Natural killer cell (primary cell): ENCODE measurements at regions not wholly inside any gene's neighbourhood (a gene's known extent, or its start where the extent isn't known, plus 50 kb on each side); places are given as distances from the start of the nearest gene placed in this dataset.

Experiments used
- ATAC-seq, 3 donors: fragments of 150-1000 bp in 2 of 3; fragments of 200-7000 bp in 1 of 3; cut with Tn5 transposase; 1 replicate in 1 of 3; 2 replicates in 2 of 3; pipeline ENCODE4 v1.10.0; 2021; ENCODE audit warnings: mild to moderate bottlenecking in 2 of 3, moderate library complexity in 2 of 3
- DNase-seq, 2 donors: peaks; one replicate each; pipeline versions ENCODE4 v3.0.0 to v3.0.0-alpha.2; 2013 to 2021; ENCODE audit warnings: mixed read lengths in 1 of 2
- H3K27ac ChIP-seq: one replicate; pipeline ENCODE4 v1.5.1; 2013; ENCODE audit warnings: mild to moderate bottlenecking, low read length
- H3K27me3 ChIP-seq: one replicate; pipeline ENCODE4 v1.6.1; 2013; ENCODE audit warnings: low read length; ENCODE audit not compliant: control insufficient read depth, insufficient read depth
- H3K36me3 ChIP-seq: one replicate; pipeline ENCODE4 v1.6.1; 2013; ENCODE audit warnings: low read length; ENCODE audit not compliant: control insufficient read depth, insufficient read depth
- H3K4me1 ChIP-seq: one replicate; pipeline ENCODE4 v1.6.1; 2013; ENCODE audit warnings: low read length; ENCODE audit not compliant: control insufficient read depth, insufficient read depth
- H3K4me3 ChIP-seq: one replicate; pipeline ENCODE4 v1.5.1; 2013; ENCODE audit warnings: low read length
- H3K9me3 ChIP-seq: one replicate; pipeline ENCODE4 v1.6.1; 2013; ENCODE audit warnings: low read length; ENCODE audit not compliant: control insufficient read depth, insufficient read depth
- H3K27ac Mint-ChIP-seq, 2 donors: one replicate each; pipeline ENCODE4 v1.8.0; 2022; ENCODE audit warnings: mild to moderate bottlenecking in 2 of 2, mixed read lengths in 2 of 2, moderate library complexity in 1 of 2
- H3K27me3 Mint-ChIP-seq, 2 donors: one replicate each; pipeline ENCODE4 v1.8.0; 2022; ENCODE audit warnings: low read depth in 2 of 2, mixed read lengths in 2 of 2
- H3K36me3 Mint-ChIP-seq: one replicate; pipeline ENCODE4 v1.8.0; 2022; ENCODE audit warnings: mixed read lengths
- H3K4me1 Mint-ChIP-seq, 2 donors: one replicate each; pipeline ENCODE4 v1.8.0; 2022; ENCODE audit warnings: mixed read lengths in 2 of 2
- H3K4me3 Mint-ChIP-seq: one replicate; pipeline ENCODE4 v1.8.0; 2022; ENCODE audit warnings: mild to moderate bottlenecking, moderate library complexity, mixed read lengths
- H3K9me3 Mint-ChIP-seq, 2 donors: one replicate each; pipeline ENCODE4 v1.8.0; 2022; ENCODE audit warnings: mixed read lengths in 2 of 2
- CTCF ChIP-seq: fragments of 200-600 bp; IDR thresholded peaks from one replicate; pipeline ENCODE4 v1.8.0; 2022; ENCODE audit warnings: antibody characterized with exemption
- WGBS: methylation state at CpG from one replicate; pipeline ENCODE4 v1.1.7; 2013; ENCODE audit warnings: missing lambda C conversion rate; ENCODE audit not compliant: insufficient coverage; 5-methylcytosine and 5-hydroxymethylcytosine counted together
- intact Hi-C: fragments of 100-400 bp; cut with micrococcal nuclease; formaldehyde crosslinking; loops from one replicate; pipeline ENCODE4 v1.14.2; 2022

GRCh38 chr2:9102861-9103662 lies 99.6 kb upstream of the MBOAT2 start:
- TF ChIP-seq CTCF, result no peak
- ATAC-seq (no peak), DNase-seq (no peak)
- Mint-ChIP-seq H3K9me3 (no peaks in the 10 kb centered on the region), H3K36me3 (no peaks in the 10 kb centered on the region), H3K4me1 (peaks cover 6 to 13% of the 10 kb centered on the region in 2 donors), H3K27me3 (peaks cover 0 to 20% of the 10 kb centered on the region in 2 donors), H3K4me3 (no peak overlapping the region), H3K27ac (no peak overlapping the region)
- H3K27ac ChIP-seq, result no peak overlapping the region
- H3K27me3 ChIP-seq, result no peaks in the 10 kb centered on the region
- 61% methylated on average over 21 of the region's 21 CpGs for WGBS
- intact Hi-C loops, result no loop called here
- H3K4me3 ChIP-seq, result no peak overlapping the region
- H3K36me3 ChIP-seq, result no peaks in the 10 kb centered on the region
- H3K9me3 ChIP-seq, result no peaks in the 10 kb centered on the region
- H3K4me1 ChIP-seq, result no peaks in the 10 kb centered on the region

DNA sequence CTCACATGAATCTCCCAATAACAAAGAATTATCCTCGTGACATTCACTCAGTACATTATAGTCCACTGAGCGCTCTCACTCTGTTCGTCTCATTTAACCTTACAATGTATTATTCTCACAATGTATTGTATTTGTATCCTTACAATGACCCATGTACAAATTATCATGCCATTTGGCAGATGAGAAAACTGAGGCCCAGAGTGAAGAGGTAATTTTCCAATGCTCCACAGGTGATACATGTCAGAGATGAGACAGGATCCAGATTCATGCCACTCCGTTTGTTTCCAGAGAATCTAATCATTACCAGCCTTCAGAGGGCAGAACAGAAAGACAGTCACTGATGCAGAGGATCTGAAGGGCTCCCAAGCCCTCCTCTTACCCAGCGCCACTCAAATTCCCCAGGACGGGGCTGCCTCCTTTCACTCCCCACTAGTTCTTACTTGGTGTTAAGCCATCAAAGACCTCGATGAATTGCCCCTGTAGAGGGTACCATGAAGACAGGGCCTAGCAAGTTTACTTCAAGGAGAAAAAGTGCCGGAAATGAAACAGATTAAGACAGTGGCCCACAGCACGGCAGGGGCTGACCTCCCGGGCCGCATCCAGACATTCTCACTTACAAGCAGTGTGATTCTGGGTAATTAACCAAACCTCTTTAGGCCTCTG lies 98.4 kb upstream of the MBOAT2 start:
- Mint-ChIP-seq H3K4me1 (peaks cover 6 to 13% of the 10 kb centered on the region in 2 donors), H3K27ac (no peak overlapping the region), H3K27me3 (peaks cover 0 to 20% of the 10 kb centered on the region in 2 donors), H3K4me3 (no peak overlapping the region), H3K36me3 (no peaks in the 10 kb centered on the region), H3K9me3 (no peaks in the 10 kb centered on the region)
- DNase-seq (no peak), ATAC-seq (no peak)
- H3K4me3 ChIP-seq, result no peak overlapping the region
- no peaks in the 10 kb centered on the region for H3K27me3 ChIP-seq
- H3K9me3 ChIP-seq, result no peaks in the 10 kb centered on the region
- intact Hi-C loops, result no loop called here
- TF ChIP-seq CTCF, result no peak
- no peaks in the 10 kb centered on the region for H3K36me3 ChIP-seq
- 93% methylated on average over 11 of the region's 11 CpGs for WGBS
- H3K27ac ChIP-seq, result no peak overlapping the region
- no peaks in the 10 kb centered on the region for H3K4me1 ChIP-seq

DNA sequence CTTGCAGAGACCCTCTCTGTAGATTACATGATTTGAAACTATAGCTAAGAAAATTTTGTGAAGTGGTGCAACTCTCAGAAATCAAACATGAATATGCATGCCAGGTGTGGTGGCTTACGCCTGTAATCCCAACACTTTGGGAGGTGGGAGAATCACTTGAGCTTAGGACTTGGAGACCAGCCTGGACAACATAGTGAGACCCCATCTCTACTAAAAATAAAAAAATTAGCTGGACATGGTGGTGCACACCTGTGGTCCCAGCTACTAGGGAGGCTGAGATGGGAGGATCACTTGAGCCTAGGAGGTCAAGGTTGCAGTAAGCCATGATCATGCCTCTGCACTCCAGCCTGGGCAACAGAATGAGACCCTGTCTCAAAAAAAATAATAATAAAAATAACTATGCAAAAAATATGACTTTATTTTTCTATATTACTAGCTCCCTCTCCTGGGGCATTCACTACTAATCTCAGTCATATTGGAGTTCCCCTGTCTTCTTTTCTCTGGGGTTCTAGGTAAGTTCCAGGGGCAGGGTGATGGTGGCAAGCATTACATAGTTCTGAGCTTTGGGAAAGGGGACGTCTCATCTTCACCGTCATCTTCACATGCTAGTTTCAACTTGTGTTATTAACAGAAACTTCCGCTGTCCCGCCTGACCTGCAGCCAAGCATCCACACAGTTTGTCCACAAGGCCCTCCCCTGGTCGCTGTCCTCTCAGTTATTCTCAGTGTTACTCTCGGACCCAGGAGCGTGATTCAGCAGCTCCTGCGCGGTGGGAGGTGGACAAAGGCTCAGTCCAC lies 96.8 kb upstream of the MBOAT2 start:
- 84% methylated on average over 10 of the region's 10 CpGs for WGBS
- no peak for DNase-seq
- intact Hi-C loops, result no loop called here
- Mint-ChIP-seq H3K36me3 (no peaks in the 10 kb centered on the region), H3K4me3 (no peak overlapping the region), H3K4me1 (peaks cover 6 to 13% of the 10 kb centered on the region in 2 donors), H3K9me3 (no peaks in the 10 kb centered on the region), H3K27ac (no peak overlapping the region), H3K27me3 (peaks cover 0 to 20% of the 10 kb centered on the region in 2 donors)
- Histone ChIP-seq H3K4me1 (no peaks in the 10 kb centered on the region), H3K36me3 (no peaks in the 10 kb centered on the region), H3K9me3 (no peaks in the 10 kb centered on the region), H3K27me3 (no peaks in the 10 kb centered on the region), H3K27ac (no peak overlapping the region), H3K4me3 (no peak overlapping the region)
- TF ChIP-seq CTCF, result no peak
- ATAC-seq, result no peak
